AG08396 (cell line): ENCODE measurements at regions not wholly inside any gene's neighbourhood (a gene's known extent, or its start where the extent isn't known, plus 50 kb on each side); places are given as distances from the start of the nearest gene placed in this dataset.

Experiments used
- DNase-seq: peaks from one replicate; pipeline ENCODE4 v3.0.0; 2012; ENCODE audit warnings: low spot score, mixed read lengths

DNA sequence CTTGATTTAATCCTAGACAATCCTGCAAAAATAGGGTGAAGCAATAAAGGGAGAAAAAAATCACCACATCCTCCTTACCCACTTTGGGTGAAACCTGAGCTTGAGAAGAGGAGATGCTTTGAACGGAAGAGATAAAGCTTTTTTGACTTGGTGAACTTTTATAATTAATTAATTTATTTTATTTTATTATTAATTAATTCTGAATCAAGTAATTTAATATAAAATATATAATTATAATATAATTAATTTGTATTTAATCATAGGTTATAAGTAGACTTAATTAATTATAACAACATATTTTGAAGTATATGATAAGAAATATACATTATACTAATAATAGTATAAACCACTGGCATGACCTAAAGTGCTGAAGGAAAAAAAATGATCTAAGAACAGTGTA, 2164.8 kb downstream of the LRRC4C start:
- DNase-seq, result no peak

DNA sequence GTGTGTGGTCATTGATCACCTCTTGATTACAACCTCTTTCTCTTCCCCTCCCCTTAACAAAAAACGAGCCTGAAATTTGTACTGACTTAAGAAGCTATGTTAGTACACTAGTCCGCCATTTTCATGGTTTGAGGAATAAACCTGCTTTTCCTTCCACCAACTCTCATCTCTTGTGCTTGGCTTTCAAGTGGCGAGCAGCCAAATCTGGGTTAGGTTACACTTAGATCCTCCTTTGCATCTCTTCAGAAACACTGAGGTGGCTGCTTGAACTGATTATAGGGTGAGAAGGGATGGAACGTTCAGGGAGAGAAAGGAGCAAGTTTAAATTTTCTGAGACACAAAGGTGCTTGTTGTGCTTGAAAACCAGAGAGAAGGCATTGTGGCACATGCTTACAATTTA, 2171.4 kb downstream of the LRRC4C start:
- no peak for DNase-seq

DNA sequence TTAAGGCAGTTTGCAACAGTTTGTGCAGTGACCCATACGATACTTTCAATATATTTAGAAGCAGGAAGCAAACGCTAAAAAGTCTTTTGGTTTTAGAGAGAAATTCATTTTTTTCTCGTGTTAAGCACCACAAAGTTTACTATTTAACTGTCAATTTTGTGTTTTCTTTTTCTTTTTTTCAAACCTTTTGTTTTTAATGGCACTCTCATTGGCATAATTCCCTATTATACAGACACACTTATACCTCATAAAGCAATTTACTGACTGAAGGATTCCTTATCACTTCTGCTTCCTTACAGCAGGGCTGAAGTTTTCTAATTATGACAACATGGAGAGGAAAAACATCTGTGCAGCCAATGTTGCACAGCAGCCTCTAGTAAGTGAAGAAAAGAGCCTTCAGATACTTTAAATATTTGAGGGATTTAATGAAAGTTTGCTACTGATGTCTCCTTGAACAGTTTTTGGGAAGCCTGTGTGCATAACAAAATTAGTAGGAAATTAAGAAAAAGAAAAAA, 2191.2 kb downstream of the LRRC4C start:
- DNase-seq, result no peak

DNA sequence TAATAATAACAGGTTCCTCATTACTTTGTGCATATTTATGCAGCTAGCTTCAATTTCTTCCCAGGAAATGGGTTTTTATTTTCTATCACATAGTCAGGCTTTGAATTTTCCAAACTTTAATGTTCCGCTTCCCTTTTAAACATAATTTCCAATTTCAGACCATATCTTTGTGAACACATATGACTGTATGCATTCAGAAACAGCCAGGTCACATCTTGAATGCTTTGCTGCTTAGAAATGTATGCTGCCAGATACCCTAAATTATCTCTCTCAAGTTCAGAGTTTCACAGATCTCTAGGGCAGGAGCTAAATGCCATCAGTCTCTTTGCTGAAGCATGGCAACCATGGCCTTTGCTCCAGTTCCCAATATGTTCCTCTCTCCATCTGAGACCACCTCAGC, 2203.8 kb downstream of the LRRC4C start:
- no peak for DNase-seq

DNA sequence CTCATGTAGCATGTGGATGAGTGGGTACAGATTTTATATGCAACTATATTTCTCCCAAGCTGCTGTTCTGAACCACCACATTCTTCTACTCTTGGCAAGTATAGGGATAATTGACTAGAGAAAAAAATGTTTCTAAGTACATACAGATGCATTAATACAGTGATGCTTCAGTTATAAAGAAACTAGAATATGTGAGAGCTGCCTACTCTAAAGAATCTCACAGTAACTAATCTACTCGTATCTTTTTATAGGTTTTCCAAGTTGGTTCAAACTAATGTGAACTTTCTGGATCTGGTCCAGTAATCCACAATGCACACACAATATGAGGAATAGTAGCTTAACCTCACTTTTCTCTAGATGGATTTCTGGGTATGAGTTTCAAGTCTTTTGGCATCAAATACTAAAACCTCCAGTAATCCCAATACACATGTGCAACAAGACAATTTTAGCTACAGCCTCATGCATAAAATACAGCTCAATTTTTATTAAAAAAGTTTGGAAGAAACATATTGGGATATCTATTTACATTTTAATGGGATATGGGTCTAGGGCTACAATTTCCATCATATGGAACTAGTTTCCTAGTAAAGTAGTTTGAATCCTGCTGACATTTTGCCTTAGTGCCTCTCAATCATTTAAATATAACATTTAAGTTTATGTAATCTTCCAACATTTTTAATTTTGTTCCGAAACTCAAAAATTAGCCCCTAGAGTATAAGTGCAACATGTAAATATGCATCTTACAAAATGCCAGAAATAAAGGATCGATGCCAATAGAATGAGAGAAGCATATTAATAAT, 2209.7 kb downstream of the LRRC4C start:
- no peak for DNase-seq

DNA sequence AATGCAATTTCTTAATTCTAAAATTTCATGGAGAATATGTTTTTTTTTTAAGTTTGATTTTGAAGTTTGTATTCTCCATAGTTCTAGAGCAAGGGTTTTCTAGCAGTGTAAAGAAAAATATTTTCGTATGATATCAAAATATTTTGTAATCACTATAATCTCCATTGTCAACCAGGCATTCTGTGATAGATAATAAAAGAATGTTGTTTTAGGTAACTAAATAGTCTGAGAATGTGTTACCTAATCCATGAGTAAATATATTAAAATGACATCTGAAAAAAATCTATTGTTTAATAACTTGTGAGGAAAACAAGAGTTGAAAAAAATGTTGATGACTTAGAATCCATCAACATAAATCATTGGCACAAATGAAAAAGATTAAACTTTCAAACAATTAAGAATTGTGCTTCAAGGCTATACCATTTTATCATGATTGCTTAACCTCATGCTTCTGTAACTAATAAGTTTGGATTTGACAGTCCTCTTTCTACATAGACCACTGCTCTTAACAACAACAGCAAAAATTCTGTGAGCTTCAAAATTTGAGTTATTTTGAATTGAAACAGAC, 2211.8 kb downstream of the LRRC4C start:
- DNase-seq, result no peak

DNA sequence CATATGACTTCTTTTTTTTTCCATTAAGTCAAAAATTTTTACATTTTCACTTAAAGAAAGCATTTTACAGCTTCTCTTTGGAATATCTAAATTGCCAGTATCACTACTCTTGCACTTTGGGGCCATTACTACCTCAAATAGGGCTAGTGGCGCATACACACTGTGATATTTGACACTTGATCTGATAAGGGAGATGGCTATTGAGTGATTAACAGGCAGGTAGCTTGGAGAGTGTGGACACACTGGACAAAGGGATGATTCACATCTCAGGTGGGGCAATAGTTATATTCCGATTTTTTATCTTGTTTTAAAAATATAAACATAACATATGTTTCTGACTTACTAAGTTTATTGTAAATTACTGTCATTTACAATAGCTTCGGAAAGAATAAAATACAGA, 2219.9 kb downstream of the LRRC4C start:
- no peak for DNase-seq

DNA sequence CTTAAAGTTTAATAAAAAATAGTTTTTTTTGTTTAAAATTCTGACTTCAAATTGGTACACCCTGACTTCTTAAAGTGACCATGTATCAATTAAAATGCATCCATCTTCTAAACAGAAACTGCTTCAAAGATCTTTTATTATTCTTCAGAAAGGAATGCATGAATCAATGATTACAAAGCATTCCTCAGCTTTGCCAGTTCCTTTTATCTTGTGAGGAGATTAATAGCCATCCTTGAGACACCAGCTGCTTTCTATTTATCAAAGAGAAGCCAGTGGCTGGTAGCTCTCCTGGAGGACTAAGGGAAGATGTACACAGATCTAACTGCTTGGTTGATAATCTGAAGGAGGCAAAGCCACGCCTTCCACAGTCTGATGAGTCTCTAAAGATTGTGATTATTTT, 2222.5 kb downstream of the LRRC4C start:
- DNase-seq, result no peak

DNA sequence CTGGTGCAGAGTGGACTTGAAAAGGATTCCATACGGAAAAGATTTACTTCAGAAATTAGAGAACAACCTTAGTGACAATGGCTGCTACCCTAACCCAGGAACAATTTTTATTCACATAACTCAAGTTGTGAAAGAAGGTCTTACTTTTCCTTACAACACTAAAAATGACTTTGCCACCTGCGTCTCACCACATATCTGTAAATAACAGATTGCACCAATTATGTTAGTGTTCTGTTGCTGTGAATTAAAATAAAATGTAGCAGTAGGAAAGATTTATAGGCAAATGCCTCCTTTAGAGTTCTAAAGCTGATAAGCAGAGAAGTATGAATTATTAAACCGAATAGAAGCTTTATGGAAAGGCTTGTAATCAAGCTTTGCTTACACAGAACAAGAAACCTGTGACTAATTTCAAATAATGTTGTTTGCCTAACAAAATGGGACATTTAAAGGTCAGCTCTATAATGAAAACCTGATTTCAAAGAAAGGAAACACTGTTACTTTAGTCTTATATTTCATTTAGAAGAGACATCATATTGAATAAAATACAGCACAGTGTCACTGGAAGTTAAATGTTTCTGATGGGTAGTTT, 2237.8 kb downstream of the LRRC4C start:
- DNase-seq, result no peak

DNA sequence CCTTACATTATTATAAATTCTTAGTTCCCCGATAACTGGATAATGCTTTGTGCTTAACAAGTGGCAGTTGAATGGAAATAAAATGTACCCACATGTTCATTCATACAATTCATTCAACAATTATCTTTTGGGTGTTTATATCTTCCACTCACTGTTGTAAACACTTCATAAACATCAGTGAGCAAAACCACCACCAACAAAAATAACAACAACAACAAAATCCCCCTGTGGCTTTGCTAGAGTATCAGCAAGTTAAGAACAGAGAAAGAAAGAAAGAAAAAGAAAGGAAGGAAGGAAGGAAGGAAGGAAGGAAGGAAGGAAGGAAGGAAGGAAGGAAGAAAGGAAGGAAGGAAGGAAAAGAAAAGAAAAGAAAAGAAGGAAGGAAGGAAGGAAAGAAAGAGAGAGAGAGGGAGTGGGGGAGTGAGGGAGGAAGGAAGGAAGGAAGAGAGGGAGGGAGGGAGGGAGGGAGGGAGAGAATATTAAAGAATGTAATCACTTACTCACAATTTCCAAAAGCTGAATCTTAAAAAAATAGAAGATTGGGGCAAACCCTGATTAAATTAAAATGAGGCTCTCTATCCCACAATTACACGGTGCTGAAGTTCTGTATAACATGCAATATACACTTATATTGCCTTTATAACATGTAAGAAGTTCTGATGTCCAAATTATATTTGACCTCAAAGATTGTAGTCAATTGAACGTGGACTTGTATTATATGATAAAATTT, 2238.8 kb downstream of the LRRC4C start:
- DNase-seq, result no peak

DNA sequence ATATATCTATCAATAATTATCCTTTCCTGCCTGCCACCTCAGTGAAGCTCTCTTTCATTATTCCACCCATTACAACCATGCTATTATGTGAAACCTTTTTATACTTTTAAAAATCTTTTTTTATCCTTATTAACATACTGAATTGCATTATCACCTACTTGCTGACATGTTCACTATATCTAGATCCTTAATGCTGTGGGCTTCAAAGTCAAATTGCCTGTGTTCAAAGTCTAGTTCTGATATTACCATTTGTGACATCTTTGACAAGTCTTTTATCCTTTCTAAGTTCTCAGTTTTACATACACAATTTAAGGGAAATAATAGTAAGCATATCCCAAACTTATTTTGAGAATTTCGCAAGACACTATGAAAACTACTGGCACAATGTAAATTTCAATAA, 2239.4 kb downstream of the LRRC4C start:
- DNase-seq, result no peak

DNA sequence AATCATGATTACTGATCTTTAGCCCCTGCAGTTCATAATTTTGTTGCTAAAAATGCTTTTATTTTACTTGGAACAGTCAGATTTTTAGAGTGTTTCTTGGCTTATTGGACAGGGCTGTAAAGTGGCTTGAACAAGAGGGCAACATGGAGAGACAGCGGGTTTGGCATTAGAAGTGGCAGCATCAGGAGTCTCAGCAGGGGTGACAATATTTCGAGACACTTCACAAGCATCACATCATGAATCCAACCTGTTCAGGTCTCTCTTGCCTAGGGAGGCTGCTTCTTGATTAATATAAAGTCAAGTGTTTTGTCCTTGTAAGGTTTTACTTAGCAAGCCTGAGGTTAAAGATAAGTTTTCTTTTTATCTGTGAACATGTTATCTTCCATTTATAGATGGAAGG, 2249.5 kb downstream of the LRRC4C start:
- no peak for DNase-seq

DNA sequence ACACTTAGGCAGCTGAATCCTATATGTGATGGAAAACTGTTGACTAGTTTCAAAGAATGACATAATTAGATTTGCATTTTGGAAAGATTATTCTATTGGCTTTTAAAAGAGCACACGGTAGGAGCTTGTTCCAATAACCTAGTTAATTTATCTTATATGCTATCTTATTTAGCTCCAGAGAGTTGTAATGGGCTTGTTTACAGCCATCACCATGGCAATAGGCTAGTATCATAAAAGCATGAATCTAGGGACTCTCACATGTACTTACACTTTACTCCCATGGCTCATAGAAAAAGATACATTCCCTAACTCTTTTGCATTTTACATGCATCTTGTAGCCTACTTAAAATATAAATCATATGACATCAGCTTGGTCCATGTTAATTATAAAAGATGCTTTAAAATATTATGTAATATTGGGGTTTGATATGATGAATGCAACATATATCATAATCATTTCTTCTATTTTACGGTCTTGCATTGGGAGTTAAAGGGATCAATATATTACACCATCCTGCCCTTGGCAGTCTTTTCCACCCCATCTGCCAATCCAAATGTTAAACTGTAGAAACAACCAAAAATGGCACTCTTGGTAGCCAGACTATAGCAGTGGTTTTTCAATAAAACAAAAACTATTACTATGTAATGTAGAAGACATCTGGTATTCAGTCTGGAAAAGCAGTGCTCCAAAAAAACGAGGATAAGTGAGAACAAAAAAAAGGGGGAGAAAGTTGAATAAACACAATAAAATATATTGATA, 2254.0 kb downstream of the LRRC4C start:
- DNase-seq, result no peak

DNA sequence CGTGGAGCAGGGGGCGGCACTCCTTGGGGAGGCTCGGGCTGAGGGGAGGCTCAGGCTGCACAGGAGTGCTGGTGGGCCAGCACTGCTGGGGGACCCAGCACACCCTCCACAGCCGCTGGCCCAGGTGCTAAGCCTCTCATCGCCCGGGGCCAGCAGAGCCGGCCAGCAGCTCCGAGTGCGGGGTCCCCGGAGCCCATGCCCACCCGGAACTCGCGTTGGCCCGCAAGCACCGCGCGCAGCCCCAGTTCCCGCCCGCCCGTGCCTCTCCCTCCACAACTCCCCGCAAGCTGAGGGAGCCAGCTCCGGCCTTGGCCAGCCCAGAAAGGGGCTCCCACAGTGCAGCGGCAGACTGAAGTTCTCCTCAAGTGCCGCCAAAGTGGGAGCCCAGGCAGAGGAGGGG, 2266.8 kb downstream of the LRRC4C start:
- DNase-seq, result no peak

DNA sequence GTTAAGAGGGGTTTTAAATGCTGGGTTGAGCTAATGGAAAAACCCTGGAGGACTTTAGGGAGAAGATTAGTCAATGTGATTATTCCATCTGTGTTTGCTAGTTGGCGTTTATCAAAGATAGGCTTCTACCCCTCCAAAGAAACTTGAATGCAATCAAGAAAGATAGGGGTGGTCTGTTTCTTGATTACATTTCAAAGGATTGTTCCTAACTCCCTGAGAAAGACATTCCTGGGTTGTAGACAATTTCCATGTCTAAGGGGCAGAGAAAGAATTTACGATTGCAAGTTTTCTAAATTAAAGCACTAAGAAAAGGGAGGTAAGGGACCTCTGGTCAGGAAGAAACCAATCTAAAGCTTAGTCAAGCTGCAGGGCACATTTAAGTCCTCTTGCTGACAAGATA, 2268.7 kb downstream of the LRRC4C start:
- DNase-seq, result no peak

DNA sequence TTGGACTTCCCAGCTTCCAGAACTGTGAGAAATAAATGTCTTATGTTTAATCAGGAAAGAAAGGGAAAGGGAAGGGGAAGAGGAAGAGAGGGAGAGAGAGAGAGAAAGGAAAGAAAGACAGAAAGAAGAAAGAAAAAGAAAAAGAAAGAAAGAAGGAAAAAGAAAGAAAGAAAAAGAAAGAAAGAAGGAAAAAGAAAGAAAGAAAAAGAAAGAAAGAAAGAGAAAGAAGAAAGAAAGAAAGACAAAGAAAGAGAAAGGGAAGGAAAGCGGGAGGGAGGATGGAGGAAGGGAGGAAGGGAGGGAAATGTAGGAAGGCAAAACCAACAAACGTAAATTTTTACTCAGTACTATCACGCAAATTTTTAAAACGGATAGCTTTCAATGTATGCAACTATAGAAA, 2281.8 kb downstream of the LRRC4C start:
- no peak for DNase-seq

DNA sequence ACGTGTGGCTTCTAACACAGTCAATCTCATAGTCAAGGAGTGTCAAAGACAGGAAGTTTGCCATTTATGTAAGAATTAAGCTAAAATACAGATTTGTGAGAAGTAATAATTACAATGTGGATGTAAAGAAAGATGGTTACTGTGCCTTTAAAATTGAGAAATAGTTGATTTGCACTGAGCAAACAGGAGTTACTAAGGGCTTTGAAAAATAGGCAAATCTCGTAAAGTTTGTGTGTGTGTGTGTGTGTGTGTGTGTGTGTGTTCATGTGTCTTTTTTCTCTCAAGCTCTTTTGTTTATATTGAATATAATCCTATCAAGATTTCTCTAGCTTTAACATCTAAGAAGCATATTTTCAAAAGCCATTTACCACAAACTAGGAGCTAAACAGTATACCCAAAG, 2284.5 kb downstream of the LRRC4C start:
- no peak for DNase-seq

DNA sequence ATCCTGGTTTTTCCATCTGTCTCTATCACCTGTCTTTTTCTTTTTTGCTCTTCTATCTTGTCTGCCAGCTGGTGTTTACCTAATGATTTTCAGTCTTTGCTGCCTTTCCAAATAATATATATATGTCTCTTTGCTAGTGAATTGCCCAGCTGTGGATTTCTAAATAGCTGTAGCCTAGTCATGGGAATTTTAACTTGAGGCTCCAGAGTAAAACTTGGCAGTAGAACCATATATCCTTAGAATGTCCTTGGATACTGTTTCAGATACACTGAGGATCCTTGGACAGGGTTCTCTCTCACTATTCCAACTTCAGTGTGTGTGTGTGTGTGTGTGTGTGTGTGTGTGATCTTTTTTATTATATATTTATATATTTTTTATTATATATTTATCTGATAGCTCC, 2285.3 kb downstream of the LRRC4C start:
- DNase-seq, result no peak

DNA sequence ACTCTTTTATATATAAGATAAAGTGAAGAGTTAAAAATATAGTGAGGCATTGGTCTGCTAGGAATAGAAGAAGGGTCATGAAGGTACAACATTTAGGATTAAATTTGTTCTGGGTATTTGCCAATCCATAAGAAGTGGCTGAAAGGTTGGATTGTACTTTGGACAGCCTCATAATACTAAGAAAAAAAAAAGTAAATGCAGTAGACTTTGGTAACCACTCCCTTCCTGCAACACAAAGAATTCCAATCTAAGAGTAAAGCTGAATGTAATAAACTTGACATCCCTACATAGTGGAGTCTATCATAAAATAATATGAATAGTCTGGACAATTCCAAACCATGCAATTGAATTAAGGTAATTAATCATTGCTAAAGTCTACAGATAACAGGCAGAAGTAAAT, 2294.4 kb downstream of the LRRC4C start:
- no peak for DNase-seq

DNA sequence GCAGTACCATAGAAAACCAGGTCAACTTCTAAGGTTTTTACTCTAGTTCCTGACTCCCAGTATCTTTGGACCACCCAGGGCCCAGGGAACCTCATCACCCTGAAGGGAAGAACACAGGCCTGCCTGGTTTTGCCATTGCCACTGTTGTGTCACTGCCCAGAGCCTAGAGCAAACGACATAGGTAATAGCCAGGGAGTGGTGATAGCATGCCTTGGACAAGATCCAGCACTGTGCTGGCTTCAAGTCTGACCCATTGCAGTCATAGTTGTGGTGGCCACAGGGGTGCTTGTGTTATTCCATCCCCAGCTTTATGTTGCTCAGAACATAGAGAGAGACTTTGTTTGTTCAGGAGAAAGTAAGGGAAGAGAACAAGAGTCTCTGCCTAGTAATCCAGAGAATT, 2310.2 kb downstream of the LRRC4C start:
- DNase-seq, result no peak

DNA sequence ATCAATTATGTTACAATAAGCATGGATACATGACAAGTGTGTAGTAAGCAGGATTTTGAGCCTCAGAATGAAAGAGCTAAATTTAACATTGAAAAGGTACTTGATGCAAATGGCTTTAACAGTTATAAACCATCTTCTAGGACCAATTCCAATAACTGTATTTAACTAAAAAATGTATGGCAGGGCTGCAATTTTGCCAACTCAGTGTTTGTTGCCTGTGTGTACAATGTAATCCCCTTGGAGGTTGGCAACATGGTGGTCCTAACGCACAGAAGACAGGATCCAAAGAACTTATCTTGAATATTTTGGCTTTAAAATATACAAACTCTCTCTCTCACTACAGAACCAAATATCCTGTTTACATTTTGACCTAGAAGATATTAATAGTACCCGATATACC, 2314.1 kb downstream of the LRRC4C start:
- no peak for DNase-seq
